ENCODE measurements at regions not wholly inside any gene's neighbourhood (a gene's known extent, or its start where the extent isn't known, plus 50 kb on each side); places are given as distances from the start of the nearest gene placed in this dataset.
A peak's percentile ranks its signal among the peaks of the same experiment; 100 is the strongest.
"Not testable (repeated sequence)": the region's sequence is repeated elsewhere in the genome, so short reads cannot be mapped to it uniquely, and the experiment has no call there.

- DNase-seq (ENCODE audit: extremely low read depth, low read depth, low spot score), result no peak
Observed at GRCh38 chr6:25112322-25112773, 166.8 kb upstream of the CARMIL1 start.

GRCh38 chr6:25113436-25113835 lies 165.7 kb upstream of the CARMIL1 start:
- DNase-seq (ENCODE audit: extremely low read depth, low read depth, low spot score), result no peak

- no peak for DNase-seq (ENCODE audit: extremely low read depth, low read depth, low spot score)
Observed at GRCh38 chr6:25118038-25118437, 161.1 kb upstream of the CARMIL1 start.

- no peak for DNase-seq (ENCODE audit: extremely low read depth, low read depth, low spot score)
Observed at GRCh38 chr6:25121186-25121585, 158.0 kb upstream of the CARMIL1 start.

GRCh38 chr6:25122001-25122400 lies 157.2 kb upstream of the CARMIL1 start:
- peak; percentile 60 for DNase-seq (ENCODE audit: extremely low read depth, low read depth, low spot score)

GRCh38 chr6:25122622-25123237 lies 156.4 kb upstream of the CARMIL1 start:
- DNase-seq (ENCODE audit: extremely low read depth, low read depth, low spot score), result no peak

- DNase-seq (ENCODE audit: extremely low read depth, low read depth, low spot score), result no peak
Observed at GRCh38 chr6:25124216-25124715, 154.9 kb upstream of the CARMIL1 start.

GRCh38 chr6:25125736-25126135 lies 153.4 kb upstream of the CARMIL1 start:
- no peak for DNase-seq (ENCODE audit: extremely low read depth, low read depth, low spot score)

GRCh38 chr6:25127076-25127837 lies 151.9 kb upstream of the CARMIL1 start:
- no peak for DNase-seq (ENCODE audit: extremely low read depth, low read depth, low spot score)

- no peak for DNase-seq (ENCODE audit: extremely low read depth, low read depth, low spot score)
Observed at GRCh38 chr6:25130518-25130917, 148.7 kb upstream of the CARMIL1 start.

GRCh38 chr6:25132934-25133333 lies 146.2 kb upstream of the CARMIL1 start:
- DNase-seq (ENCODE audit: extremely low read depth, low read depth, low spot score), result no peak

- no peak for DNase-seq (ENCODE audit: extremely low read depth, low read depth, low spot score)
Observed at GRCh38 chr6:25133568-25133967, 145.6 kb upstream of the CARMIL1 start.

- DNase-seq (ENCODE audit: extremely low read depth, low read depth, low spot score), result no peak
Observed at GRCh38 chr6:25136854-25137253, 142.3 kb upstream of the CARMIL1 start.

- no peak for DNase-seq (ENCODE audit: extremely low read depth, low read depth, low spot score)
Observed at GRCh38 chr6:25137480-25137879, 141.7 kb upstream of the CARMIL1 start.

GRCh38 chr6:25137916-25138232 lies 141.3 kb upstream of the CARMIL1 start:
- DNase-seq (ENCODE audit: extremely low read depth, low read depth, low spot score), result no peak

- peak; percentile 70 for DNase-seq (ENCODE audit: extremely low read depth, low read depth, low spot score)
Observed at GRCh38 chr6:25138233-25138933, 140.8 kb upstream of the CARMIL1 start.

- no peak for DNase-seq (ENCODE audit: extremely low read depth, low read depth, low spot score)
Observed at GRCh38 chr6:25138934-25139415, 140.2 kb upstream of the CARMIL1 start.

GRCh38 chr6:25139608-25140007 lies 139.6 kb upstream of the CARMIL1 start:
- DNase-seq (ENCODE audit: extremely low read depth, low read depth, low spot score), result not testable (repeated sequence)

- no peak for DNase-seq (ENCODE audit: extremely low read depth, low read depth, low spot score)
Observed at GRCh38 chr6:25142506-25142905, 136.7 kb upstream of the CARMIL1 start.

- no peak for DNase-seq (ENCODE audit: extremely low read depth, low read depth, low spot score)
Observed at GRCh38 chr6:25144919-25145318, 134.3 kb upstream of the CARMIL1 start.

- no peak for DNase-seq (ENCODE audit: extremely low read depth, low read depth, low spot score)
Observed at GRCh38 chr6:25147223-25147622, 132.0 kb upstream of the CARMIL1 start.

- no peak for DNase-seq (ENCODE audit: extremely low read depth, low read depth, low spot score)
Observed at GRCh38 chr6:25150031-25150430, 129.1 kb upstream of the CARMIL1 start.

All from glomerular endothelial cell (primary cell).